ENCODE measurements at regions not wholly inside any gene's neighbourhood (a gene's known extent, or its start where the extent isn't known, plus 50 kb on each side); places are given as distances from the start of the nearest gene placed in this dataset.

DNA sequence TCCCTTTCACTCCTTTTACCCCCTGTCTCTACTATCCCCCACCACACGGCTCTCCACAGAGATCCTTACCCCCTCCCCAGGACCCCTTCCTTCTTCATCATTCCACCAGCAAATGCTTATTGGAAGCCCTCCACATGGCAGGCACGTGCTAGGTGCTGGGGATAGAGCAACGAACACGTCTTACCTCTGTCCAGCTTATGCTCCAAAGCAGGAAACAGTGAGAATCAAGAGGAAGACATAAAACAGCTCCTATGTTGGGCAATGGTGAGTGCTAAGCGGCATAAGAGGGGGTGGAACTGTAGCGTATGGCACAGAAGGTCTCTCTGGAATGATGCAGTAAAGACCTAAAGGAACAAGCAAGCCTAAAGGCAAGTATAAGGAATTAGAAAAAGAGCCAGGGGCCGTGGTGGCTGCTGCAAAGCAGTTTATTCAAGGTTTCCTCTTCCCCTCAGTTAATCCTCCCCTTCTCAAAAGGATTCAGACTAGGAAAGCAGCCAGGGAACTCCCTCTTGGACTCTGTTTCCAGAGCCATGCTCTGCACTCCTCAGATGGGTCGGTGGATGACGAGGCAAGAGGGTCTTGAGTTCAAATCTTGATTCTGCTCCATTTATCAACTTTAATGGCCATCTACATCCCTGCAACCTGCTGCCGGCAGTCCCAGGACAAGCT is 289.4 kb downstream of the FOXO1 start:
- DNase-seq = no peak

GRCh38 chr13:40377783-40378182 is 288.7 kb downstream of the FOXO1 start:
- DNase-seq = peak in 1 of 5 experiments; percentile 22

DNA sequence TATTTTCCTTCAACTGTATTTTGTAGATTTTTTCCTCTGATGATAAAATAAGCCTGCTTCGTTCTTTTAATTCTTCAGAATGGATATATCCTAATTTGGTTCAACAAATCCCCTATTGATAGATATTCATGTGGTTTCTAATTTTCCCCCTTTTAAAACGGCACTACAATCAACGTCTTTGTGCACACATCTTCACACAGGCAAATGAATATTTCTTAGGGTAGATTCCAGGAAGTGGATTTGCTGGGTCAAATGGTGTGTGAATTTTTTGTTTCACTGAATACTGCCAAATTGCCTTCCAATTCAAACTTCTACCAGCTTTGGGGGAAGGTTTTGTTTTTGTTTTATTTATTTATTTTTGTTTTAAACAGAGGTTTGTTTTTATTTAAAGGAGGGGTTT is 287.2 kb downstream of the FOXO1 start:
- DNase-seq = no peak

- no peak for DNase-seq
Observed at GRCh38 chr13:40379794-40380578, 286.5 kb downstream of the FOXO1 start.

GRCh38 chr13:40381935-40382764 is 284.3 kb downstream of the FOXO1 start:
- no peak for DNase-seq

- DNase-seq = no peak
Observed at GRCh38 chr13:40383132-40383531, 283.3 kb downstream of the FOXO1 start.

GRCh38 chr13:40383885-40384284 is 282.6 kb downstream of the FOXO1 start:
- no peak for DNase-seq

GRCh38 chr13:40384976-40385857 is 281.2 kb downstream of the FOXO1 start:
- no peak for DNase-seq

- DNase-seq = no peak
Observed at GRCh38 chr13:40385858-40386180, 280.6 kb downstream of the FOXO1 start.

- DNase-seq = no peak
Observed at GRCh38 chr13:40386586-40386985, 279.9 kb downstream of the FOXO1 start.

GRCh38 chr13:40387775-40388174 is 278.7 kb downstream of the FOXO1 start:
- no peak for DNase-seq

DNA sequence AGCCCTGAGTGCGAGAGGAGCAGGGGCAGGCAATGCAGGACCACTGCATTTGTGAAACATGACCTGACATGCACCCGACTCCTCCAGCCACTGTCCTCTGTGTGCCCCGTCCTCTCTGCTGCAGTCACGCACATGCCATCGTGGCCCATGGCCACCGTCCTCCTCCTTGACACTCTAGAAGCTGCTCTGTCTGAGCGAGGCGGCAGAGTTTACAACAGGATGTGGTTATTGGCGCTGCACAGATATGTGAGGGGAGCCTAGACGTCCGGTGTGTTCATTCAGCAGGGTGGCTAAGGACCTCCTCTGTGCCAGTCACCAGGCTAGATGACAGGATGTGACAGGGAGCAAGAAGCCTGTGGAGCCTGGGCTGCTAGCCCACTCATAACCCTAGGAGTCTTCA is 277.8 kb downstream of the FOXO1 start:
- peak; percentile 22 to 99 (median 58) for DNase-seq

DNA sequence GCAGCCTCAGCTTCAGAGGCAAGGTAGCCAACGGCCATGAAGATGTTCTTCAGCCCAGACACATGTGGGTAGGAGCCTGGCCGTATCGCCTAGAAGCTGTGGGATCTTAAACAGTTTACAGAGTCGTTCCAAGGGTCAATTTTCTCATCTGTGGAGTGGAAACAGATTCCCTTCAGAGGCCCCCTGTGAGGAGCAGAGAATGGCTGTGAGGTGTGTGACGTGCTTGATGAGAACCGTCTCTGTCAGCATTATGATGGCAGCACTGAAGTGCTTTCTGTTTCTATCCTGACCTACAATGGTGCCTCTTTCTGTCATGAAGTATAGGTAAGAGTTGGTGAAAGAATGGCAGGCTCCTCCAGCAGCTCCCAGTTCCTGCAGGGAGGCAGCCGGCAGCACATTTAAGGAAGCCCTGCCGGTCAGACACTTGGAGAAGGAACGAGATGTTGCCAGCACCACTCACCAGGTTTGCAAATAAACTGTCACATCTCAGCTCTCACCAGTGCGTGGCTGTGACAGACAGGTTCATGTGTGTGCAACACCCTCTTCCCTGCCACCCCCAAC is 277.3 kb downstream of the FOXO1 start:
- DNase-seq = peak in 2 of 5 experiments; percentile 55 to 87

DNA sequence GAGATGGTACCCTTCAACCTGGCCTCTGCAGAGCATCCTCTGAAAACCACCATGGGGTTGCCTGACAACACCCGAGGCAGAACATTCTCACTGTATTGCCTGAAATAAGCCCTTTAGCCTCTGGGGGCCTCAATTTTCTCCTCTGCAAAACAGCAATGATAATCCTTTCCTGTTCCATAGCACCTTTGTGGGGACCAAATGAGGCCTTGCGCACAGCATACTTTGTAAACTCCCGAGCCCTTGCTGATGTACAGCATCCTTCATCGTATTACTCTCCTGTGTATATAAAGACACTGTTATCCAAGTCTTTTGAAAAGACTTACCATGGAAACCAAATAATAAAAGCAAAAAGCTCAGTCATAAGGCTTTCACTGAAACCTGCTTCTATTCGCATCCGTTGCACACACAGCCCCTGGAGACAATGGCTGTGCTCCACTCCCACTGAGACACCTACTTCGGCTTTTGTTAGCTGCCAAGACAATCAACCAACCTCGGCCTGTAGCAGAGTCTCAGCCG is 276.0 kb downstream of the FOXO1 start:
- DNase-seq = peak in 1 of 5 experiments; percentile 45

DNA sequence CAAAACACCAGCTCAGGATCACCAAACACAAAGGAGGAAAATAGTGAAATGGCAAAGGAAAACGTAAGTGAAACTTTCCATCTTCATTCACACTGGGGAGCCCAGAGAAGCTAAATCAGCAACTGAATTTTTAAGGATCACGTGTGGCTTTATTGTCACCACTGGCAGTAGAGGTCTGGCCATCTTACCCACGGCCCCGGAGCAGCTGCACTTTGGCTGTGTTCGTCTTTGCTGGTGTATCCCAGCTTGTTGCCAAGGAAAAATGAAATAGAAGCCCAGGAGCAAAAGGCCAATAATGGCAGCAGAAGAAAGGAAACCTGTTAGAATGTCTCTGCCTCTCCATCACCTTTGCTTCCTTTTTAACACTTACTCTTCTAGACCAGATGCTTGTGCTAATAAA is 274.7 kb downstream of the FOXO1 start:
- no peak for DNase-seq

- no peak for DNase-seq
Observed at GRCh38 chr13:40394304-40394985, 272.0 kb downstream of the FOXO1 start.

DNA sequence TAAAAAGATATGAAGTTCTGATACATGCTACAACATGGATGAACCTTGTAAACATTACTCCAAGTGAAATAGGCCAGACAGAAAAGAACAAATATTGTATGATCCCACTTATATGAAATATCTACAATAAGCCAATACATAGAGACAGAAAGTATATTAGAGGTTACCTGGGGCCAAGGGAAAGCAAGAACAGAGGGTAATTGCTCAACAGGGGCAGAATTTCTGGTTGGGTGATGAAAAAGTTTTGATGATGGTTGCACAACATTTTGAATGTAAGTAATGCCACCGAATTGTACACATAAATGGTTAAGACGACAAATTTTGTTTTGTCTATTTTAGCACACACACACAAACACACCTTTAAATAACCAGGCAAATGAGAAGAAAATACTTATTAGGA is 268.4 kb downstream of the FOXO1 start:
- no peak for DNase-seq

DNA sequence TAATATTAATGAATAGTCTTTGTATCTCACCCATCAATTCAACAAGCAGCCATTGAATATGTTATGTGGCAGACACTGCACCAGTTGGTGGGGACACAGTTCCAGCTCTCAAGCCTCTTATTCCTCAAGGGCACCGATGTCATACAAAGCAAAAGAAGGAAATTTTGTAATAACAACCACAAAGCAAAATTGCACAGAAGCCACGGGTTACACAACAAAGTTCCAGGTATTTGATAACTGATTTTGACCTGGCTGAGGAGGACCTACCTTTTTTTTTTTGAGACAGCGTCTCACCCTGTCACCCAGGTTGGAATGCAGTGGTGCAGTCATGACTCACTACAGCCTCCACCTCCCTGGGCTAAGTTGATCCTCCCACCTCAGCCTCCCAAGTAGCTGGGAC is 266.7 kb downstream of the FOXO1 start:
- DNase-seq = no peak

GRCh38 chr13:40401911-40402776 is 264.3 kb downstream of the FOXO1 start:
- no peak for DNase-seq

GRCh38 chr13:40402931-40403431 is 263.5 kb downstream of the FOXO1 start:
- DNase-seq = no peak
